ENCODE measurements at regions not wholly inside any gene's neighbourhood (a gene's known extent, or its start where the extent isn't known, plus 50 kb on each side); places are given as distances from the start of the nearest gene placed in this dataset.

DNA sequence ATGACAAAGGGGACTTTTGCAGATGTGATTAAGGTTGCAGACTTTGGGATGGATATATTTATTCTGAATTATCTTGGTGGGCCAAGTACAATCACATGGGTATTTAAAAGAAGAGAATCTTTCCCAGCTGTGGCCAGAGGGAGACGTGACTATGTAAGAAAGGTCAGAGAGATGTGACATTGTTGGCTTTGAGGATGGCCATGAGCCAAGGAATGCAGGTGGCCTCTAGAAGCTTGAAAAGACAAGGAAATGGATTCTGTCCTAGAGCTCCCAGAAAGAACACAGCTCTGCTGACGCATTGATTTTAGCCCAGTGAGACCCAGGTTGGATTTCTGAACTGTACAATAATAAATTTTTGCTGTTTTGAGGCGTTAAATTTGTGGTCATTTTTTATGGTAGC is 616.0 kb upstream of the TBL1XR1 start:
- no peaks in the 10 kb centered on the region for H4K20me1 ChIP-seq (replicated peaks; ENCODE audit: control insufficient read depth, extremely low read depth, insufficient read depth, low read length)
- H3K4me1 ChIP-seq (ENCODE audit: control insufficient read depth, extremely low read depth, insufficient read depth, low read length) = peaks cover 35% of the 10 kb centered on the region
- H3K9ac ChIP-seq (replicated peaks; ENCODE audit: extremely low read depth, insufficient read depth, low read length) = no peak overlapping the region
- no peak overlapping the region for H3K4me2 ChIP-seq (ENCODE audit: insufficient read depth, low read length)
- no peaks in the 10 kb centered on the region for H3K36me3 ChIP-seq (ENCODE audit: control insufficient read depth in 2 of 2, extremely low read depth in 1 of 2, insufficient read depth in 2 of 2, low read length in 2 of 2)
- dilution Hi-C loops (cut with MboI; ENCODE audit: extremely low pct_ligation_motif_present, low sequenced_read_pairs) = no loop called here
- H3K79me2 ChIP-seq (ENCODE audit: control insufficient read depth, insufficient read depth, low read length) = no peaks in the 10 kb centered on the region
- H2AFZ ChIP-seq (ENCODE audit: low read depth, low read length) = no peak overlapping the region
- H3K4me3 ChIP-seq (replicated peaks in 1 of 3; ENCODE audit: insufficient read depth in 1 of 3, low read depth in 1 of 3, low read length in 3 of 3) = no peak overlapping the region
- TF ChIP-seq, protein P1, sequence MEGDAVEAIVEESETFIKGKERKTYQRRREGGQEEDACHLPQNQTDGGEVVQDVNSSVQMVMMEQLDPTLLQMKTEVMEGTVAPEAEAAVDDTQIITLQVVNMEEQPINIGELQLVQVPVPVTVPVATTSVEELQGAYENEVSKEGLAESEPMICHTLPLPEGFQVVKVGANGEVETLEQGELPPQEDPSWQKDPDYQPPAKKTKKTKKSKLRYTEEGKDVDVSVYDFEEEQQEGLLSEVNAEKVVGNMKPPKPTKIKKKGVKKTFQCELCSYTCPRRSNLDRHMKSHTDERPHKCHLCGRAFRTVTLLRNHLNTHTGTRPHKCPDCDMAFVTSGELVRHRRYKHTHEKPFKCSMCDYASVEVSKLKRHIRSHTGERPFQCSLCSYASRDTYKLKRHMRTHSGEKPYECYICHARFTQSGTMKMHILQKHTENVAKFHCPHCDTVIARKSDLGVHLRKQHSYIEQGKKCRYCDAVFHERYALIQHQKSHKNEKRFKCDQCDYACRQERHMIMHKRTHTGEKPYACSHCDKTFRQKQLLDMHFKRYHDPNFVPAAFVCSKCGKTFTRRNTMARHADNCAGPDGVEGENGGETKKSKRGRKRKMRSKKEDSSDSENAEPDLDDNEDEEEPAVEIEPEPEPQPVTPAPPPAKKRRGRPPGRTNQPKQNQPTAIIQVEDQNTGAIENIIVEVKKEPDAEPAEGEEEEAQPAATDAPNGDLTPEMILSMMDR (IDR thresholded peaks at IDR 0.05; ENCODE audit: extremely low read depth in 1 of 2, insufficient read depth in 1 of 2, low read depth in 1 of 2, low read length in 2 of 2) = no peak
- TF ChIP-seq EZH2 (IDR thresholded peaks at IDR 0.05; ENCODE audit: borderline replicate concordance, low read depth, low read length, severe bottlenecking) (no peak), JUN (IDR thresholded peaks at IDR 0.05; ENCODE audit: borderline replicate concordance, insufficient read depth, insufficient read length, low read depth) (no peak)
- H3K27me3 ChIP-seq (ENCODE audit: control insufficient read depth in 2 of 2, insufficient read depth in 2 of 2, low read length in 2 of 2) = no peaks in the 10 kb centered on the region
- no peak overlapping the region for H3K27ac ChIP-seq (ENCODE audit: insufficient read depth, low read depth, low read length)
- H3K9me1 ChIP-seq (replicated peaks; ENCODE audit: control insufficient read depth, extremely low read depth, insufficient read depth, low read length) = peaks cover 3% of the 10 kb centered on the region
- BruUV-seq (replicated peaks) = no TSS peak
- POLR2A ChIA-PET = no interaction called here
- CTCF ChIA-PET = interaction anchor here (0.9 kb wide), 1 partner anchor 453 kb away, joined by 3 read pairs; no protein-coding TSS in a partner anchor
- H3K9me3 ChIP-seq (replicated peaks; ENCODE audit: control insufficient read depth, insufficient read depth, low read length) = no peaks in the 10 kb centered on the region
- intact Hi-C loops (cut with micrococcal nuclease) = loop anchor here (2.0 to 10.0 kb wide), 6 partner anchors 17 to 511 kb away; no protein-coding TSS in a partner anchor
- peak; percentile 57 for FAIRE-seq
- peak; percentile 87 for DNase-seq (ENCODE audit: low read depth, low spot score)

DNA sequence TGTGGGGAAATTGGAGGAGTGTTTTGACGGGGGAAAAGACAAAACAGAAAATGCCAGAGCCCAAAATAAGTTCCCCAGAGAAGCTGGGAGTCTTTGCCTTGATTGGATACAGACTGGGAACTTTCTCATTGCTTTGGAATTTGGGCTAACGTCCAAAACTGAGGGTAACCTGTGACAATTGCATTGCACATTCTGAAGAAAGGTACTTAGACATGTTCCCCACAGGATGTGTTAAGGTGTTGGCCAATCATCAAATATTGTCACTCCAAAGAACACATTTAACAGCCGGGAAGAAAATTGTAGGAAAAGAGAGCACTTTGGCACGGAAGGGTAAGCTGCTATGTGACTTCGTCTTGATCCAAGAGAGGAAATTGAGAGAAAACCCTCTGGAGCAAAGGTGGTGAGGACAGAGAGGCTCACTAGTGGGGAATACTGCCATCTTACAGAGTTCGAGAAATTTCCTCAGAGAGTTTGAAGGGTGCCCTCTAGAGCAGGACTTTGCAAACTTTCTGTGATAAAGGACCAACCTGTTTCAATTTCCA is 619.5 kb upstream of the TBL1XR1 start:
- H4K20me1 ChIP-seq (replicated peaks; ENCODE audit: control insufficient read depth, extremely low read depth, insufficient read depth, low read length) = no peaks in the 10 kb centered on the region
- no peaks in the 10 kb centered on the region for H3K9me3 ChIP-seq (replicated peaks; ENCODE audit: control insufficient read depth, insufficient read depth, low read length)
- H3K79me2 ChIP-seq (ENCODE audit: control insufficient read depth, insufficient read depth, low read length) = no peaks in the 10 kb centered on the region
- H3K9me1 ChIP-seq (replicated peaks; ENCODE audit: control insufficient read depth, extremely low read depth, insufficient read depth, low read length) = no peaks in the 10 kb centered on the region
- H3K36me3 ChIP-seq (ENCODE audit: control insufficient read depth in 2 of 2, extremely low read depth in 1 of 2, insufficient read depth in 2 of 2, low read length in 2 of 2) = no peaks in the 10 kb centered on the region
- intact Hi-C loops (cut with micrococcal nuclease) = loop anchor here (5.0 to 10.0 kb wide), 5 partner anchors 116 to 508 kb away; no protein-coding TSS in a partner anchor
- H3K27ac ChIP-seq (ENCODE audit: insufficient read depth, low read depth, low read length) = no peak overlapping the region
- FAIRE-seq = peak; percentile 75
- peak overlapping the region; percentile 55 for H2AFZ ChIP-seq (ENCODE audit: low read depth, low read length)
- dilution Hi-C loops (cut with MboI; ENCODE audit: extremely low pct_ligation_motif_present, low sequenced_read_pairs) = no loop called here
- no TSS peak for BruUV-seq (replicated peaks)
- no peak overlapping the region for H3K4me2 ChIP-seq (ENCODE audit: insufficient read depth, low read length)
- H3K27me3 ChIP-seq (ENCODE audit: control insufficient read depth in 2 of 2, insufficient read depth in 2 of 2, low read length in 2 of 2) = no peaks in the 10 kb centered on the region
- ChIA-PET POLR2A (no interaction called here), CTCF (interaction anchor here (1.0 kb wide), 1 partner anchor 302 kb away, joined by 3 read pairs; no protein-coding TSS in a partner anchor)
- H3K9ac ChIP-seq (replicated peaks; ENCODE audit: extremely low read depth, insufficient read depth, low read length) = no peak overlapping the region
- peak; percentile 25 for TF ChIP-seq JUN (IDR thresholded peaks at IDR 0.05; ENCODE audit: borderline replicate concordance, insufficient read depth, insufficient read length, low read depth)
- no peak for TF ChIP-seq POLR2AphosphoS5 (IDR thresholded peaks at IDR 0.05; ENCODE audit: insufficient read depth, low read depth, low read length)
- TF ChIP-seq GATA2 (IDR thresholded peaks at IDR 0.05; ENCODE audit: insufficient read depth, insufficient read length, low read depth, low read length) = no peak
- peaks cover 18% of the 10 kb centered on the region for H3K4me1 ChIP-seq (ENCODE audit: control insufficient read depth, extremely low read depth, insufficient read depth, low read length)
- no peak overlapping the region for H3K4me3 ChIP-seq (replicated peaks in 1 of 3; ENCODE audit: insufficient read depth in 1 of 3, low read depth in 1 of 3, low read length in 3 of 3)
- peak; percentile 62 for DNase-seq (ENCODE audit: low read depth, low spot score)
